Stimulated activated CD4-positive, alpha-beta T cell treated with anti-CD3 and anti-CD28 coated beads, Interleukin-12 subunit alpha, Interleukin-12 subunit beta, amount 100 ng/mL, for 4 hours (primary cell): ENCODE measurements at regions not wholly inside any gene's neighbourhood (a gene's known extent, or its start where the extent isn't known, plus 50 kb on each side); places are given as distances from the start of the nearest gene placed in this dataset.
"Not testable (repeated sequence)": the region's sequence is repeated elsewhere in the genome, so short reads cannot be mapped to it uniquely, and the experiment has no call there.

Source experiments
- DNase-seq: peaks from one replicate; pipeline ENCODE4 v3.0.0-alpha.2; 2020

- no peak for DNase-seq
These were observed 357.1 kb upstream of the NOCT start for GRCh38 chr4:138658518-138658917.

- DNase-seq = no peak
These were observed 358.6 kb upstream of the NOCT start for GRCh38 chr4:138656990-138657389.

GRCh38 chr4:138655985-138656384 lies 359.6 kb upstream of the NOCT start:
- no peak for DNase-seq

DNA sequence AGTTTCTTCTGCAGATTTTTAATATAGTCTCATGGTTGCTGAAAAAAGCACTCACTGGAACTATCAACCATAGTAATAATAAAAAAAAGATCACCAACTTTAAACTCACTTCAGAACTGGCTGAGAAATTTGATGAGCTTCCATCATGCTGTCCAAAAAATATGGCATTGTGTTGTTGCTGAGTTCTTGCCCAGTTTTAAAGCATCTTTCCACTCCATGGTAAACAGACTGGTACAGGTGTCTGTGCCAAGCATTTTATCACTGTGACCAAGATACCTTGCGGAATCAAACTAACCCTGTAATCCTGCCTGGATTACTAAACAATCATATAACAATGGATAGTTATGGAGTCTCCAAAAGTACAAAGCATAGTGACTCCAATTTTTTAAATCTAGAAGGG lies 360.3 kb upstream of the NOCT start:
- DNase-seq = no peak

DNA sequence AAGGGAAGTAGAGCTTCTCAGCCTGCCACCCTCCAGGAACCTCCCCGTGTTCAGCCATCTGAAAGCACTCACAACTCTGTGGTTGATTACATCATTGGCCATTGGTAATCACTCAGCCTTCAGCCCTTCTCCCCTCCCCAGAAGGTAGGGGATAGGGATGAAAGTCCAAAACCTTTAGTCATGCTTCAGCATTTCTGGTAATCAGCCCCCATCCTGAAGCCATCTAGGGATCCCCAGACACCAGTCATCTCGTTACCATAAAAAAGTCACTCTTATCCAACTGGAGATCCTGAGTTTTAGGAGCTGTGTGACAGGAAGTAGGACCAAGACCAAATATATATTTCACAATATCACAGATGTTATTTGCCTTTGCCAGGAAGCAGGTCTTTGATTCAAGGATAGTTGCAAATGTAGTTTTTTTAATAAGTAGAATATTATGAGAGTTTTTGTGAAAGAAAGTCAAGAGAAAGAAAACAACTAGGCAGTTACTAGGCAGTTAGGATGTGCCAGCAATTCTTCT lies 364.6 kb upstream of the NOCT start:
- DNase-seq = no peak

GRCh38 chr4:138650495-138650894 lies 365.1 kb upstream of the NOCT start:
- no peak for DNase-seq

- no peak for DNase-seq
These were observed 368.1 kb upstream of the NOCT start for GRCh38 chr4:138647433-138647832.

- DNase-seq = no peak
These were observed 369.2 kb upstream of the NOCT start for GRCh38 chr4:138646383-138646782.

DNA sequence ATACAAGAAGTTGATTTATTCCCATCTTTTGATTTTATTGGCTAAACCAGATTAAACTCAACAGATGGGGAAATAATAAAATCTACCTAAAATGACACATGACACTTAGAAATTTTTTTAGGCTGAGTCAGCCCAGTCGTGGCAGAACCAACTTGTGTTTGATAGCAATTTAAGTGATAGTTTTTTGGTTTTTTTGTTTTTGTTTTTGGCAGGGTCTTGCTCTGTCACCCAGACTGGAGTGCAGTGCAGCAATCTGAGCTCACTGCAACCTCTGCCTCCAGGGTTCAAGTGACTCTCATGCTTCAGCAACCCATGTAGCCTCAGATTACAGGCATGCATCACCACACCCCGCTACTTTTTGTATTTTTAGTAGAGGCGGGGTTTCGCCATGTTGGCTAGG lies 370.3 kb upstream of the NOCT start:
- DNase-seq = no peak

DNA sequence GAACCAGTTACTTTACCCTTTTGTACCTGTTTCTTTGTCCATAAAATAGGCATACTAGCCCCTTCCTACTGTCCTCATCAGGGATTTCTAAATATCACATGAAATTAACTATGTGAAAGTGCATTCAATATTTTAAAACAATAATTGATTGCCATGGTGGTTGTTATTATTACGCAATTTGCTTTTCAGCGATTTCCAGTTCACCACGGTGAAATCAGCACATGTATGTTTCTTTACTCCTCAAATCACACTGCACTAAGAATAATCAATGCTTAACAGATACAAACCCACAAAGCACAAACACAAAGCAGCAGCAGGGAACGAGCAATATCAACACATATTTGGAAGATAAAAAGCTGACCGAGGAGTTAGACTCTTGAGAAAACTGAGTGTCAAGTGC lies 371.3 kb upstream of the NOCT start:
- DNase-seq = no peak

- no peak for DNase-seq
These were observed 371.8 kb upstream of the NOCT start for GRCh38 chr4:138643827-138644226.

DNA sequence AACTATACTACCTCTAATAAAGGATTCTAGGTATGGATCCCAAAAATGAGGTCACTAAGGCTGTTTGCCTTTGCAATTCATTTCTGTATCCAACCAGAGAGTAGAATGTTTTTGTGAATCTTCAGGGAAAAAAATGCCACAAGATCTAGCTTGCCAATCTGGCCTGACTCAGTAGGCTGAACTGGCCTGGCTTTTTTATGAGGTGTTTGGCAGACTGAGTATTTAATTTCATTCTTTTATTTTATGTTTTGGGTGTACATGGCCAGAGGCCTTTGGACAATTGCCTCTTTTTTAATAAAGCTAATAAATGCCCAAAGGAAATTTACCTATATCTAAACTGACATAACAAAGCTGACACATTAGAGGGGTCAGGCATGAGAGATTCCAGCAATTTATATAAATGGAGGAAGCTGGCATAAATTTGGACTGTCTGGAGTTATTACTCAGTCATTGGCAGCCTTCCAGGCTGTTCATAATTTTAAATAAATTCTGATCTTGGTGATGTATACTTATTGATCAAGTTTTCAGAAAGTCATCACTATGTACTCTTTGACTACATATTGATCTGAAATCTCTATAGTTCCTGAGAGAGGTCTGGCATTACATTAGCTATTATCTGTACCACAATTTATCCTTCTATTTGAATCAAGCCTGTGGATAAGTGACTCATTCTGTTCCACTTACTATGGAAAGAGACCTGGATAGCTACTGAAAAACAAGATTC lies 376.4 kb upstream of the NOCT start:
- DNase-seq = no peak

DNA sequence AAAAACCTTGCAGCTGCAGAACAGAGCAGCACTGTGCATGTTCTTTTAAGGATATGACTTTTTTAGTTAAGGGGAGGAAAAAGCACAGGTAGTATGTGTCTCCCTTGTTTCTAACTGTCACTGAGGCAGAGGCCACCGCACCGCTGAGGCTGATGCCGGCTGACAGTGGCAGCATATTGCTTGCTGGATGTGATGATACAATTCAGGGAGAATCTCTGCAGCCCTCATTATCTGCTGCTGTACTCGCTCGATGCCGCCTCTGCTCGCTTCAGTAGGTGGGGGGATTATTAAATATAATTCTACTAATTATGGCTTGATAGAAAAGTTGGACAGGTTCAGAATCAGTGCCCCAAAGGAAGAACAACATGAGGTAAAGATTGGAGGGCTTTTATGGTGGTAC lies 378.8 kb upstream of the NOCT start:
- no peak for DNase-seq

DNA sequence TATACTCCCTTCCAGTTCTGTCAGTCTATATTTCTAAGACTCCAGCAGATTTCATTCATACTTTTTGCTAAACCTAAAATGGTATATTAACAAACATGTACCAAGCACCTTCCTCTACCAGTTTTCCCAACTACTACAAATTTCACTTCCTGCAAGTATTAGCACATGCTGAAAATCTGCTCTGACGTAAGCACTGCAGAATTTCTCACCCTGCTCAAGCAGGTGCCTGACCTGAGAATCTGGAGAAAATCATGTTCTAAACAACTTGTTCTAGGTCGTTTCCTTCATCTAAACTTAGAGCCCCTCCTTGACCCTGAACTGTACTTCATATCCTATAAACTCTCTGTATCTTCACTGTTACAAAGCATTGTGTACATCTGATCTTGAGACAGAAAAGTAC lies 380.7 kb upstream of the NOCT start:
- DNase-seq = no peak

DNA sequence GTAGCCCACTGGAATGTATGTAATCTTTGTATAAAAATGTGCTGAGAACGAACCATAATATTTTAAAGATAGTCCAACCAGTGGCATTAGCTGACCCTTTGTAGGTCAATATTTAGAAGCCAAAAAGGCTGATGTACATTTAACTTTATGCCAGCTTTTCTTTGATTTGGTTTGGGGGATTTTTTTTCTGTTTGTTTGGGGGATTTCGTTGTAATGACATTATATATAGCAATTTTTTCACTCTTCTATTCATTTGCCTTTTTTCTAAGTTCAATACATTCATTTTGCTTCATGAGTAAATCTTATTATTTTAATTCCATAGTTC lies 382.0 kb upstream of the NOCT start:
- no peak for DNase-seq

GRCh38 chr4:138632856-138633579 lies 382.6 kb upstream of the NOCT start:
- DNase-seq = no peak

DNA sequence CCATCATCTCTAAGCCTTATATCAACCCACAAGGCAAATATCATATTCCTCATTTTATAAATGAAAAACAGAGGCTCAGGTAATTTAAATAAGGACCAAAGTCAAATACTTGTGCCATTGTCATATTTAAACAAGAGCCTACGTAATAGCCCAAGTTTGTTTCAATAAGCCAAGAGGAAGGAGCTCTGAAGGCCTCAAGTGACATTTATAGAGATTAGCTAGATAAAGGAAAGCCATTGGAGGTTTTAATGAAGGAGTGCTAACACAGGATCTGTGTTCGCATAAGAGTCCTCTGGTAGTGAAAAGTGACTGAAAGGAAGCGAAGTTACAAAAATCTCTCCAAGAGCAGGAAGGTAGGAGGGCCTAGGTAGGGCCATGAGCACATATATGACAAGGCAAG lies 384.9 kb upstream of the NOCT start:
- no peak for DNase-seq

GRCh38 chr4:138629669-138630068 lies 385.9 kb upstream of the NOCT start:
- DNase-seq = no peak

- DNase-seq = no peak
These were observed 384.9 kb upstream of the SLC7A11 start for GRCh38 chr4:138627096-138627495.

- not testable (repeated sequence) for DNase-seq
These were observed 380.2 kb upstream of the SLC7A11 start for GRCh38 chr4:138622362-138622761.

DNA sequence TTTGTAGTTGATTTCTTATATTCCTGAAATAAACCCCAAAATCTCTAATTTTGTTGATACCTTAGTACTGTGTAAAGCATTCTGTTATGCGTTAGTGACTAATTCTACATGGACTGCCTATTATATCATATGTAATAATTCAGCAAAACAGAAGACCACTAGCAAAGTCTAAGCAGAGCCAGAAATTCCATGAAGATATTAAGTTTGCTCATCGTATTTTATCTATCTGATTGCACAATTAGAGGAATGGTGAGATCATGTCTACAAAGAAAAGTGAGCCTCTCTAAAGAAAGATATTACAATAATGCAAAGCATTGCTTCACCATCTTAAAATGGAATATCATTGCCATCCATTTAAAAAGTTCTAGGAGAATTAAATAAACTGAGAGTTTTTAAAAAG lies 374.6 kb upstream of the SLC7A11 start:
- no peak for DNase-seq

DNA sequence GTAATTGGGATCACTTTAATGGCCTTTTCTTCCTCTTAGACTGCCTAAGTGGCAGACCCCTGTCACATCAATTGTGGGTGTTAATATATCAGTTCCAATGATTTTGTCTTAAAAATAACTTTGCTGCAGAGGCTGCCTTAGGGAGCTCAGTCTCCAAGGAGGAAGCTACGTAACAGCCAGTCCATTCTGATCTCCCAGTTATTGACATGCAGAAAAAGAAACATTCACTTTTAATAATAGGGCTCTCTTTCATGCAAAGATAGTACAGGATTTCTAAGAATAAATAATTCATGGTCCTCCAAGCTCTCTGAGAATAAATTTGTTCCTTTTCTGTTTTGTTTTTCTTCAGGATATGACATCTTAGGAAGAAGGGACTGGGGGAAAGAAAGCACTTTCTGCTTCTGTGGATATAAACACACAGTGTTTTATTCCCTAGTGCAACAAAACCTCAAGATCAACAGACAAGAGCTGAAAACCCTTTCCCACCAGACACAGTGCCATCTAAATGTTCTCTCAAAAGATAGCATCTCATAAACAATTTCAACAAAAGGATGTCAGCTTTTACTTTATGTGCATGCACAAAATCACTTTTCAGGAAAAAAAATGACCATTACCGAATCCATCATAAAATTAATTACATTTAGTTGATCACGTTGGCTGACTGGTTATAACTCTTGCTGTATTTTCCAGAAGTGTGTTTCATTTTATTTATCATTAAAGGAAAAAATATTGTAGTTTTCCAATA lies 372.4 kb upstream of the SLC7A11 start:
- DNase-seq = no peak

- no peak for DNase-seq
These were observed 370.3 kb upstream of the SLC7A11 start for GRCh38 chr4:138612428-138612827.

- no peak for DNase-seq
These were observed 369.6 kb upstream of the SLC7A11 start for GRCh38 chr4:138611721-138612120.
